ENCODE measurements at regions not wholly inside any gene's neighbourhood (a gene's known extent, or its start where the extent isn't known, plus 50 kb on each side); places are given as distances from the start of the nearest gene placed in this dataset.
A peak's percentile ranks its signal among the peaks of the same experiment; 100 is the strongest.

DNA sequence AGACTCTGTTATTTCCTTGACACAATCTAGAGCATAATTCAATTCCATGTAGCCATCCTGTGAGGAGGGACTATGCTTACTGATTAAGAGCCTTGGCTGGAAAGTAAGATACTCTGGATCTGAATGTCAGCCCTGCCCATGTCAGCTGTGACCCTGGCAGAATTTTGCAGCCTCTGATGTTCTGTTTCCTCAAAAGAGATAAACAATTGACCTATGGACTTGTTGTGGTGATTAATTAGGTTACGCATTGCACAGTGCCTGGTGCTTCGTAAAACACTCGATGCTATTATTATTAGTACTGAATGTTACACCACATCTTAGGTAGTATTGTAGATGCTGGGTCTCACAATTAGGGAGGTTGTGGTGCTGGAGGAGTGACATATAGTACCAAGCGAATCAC is 161.3 kb upstream of the MEIS2 start:
- no peak for DNase-seq

DNA sequence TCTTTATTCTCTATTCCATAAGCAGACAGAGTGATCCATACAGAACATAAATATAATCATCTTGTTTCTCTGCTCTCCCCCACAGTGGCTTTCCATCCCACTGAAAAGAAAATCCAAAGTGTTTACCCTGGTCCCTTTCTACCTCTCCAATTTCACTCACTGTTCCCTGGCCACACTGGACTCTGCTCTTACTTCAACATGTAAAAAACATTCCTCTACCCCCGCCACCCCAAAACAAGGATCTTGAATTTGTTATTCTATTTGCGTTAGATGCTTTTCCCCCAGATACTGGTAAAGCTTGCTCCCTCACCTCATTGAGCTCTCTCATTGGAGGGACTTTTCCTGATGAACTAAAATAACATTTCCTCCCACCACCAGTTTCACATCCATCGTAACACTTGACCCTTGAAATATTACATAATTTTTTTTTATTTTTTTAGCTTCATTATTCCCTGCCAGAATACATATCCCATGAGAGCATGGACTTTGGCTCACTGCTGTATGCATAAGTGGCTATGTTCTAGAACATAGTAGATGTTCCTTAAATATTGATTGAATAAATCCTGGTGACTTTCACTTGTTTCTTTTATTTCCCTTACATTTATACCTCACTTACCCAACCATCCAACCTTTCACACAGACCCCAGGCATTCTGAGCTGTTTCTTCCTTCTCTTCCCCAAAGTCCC is 162.7 kb upstream of the MEIS2 start:
- no peak for DNase-seq

DNA sequence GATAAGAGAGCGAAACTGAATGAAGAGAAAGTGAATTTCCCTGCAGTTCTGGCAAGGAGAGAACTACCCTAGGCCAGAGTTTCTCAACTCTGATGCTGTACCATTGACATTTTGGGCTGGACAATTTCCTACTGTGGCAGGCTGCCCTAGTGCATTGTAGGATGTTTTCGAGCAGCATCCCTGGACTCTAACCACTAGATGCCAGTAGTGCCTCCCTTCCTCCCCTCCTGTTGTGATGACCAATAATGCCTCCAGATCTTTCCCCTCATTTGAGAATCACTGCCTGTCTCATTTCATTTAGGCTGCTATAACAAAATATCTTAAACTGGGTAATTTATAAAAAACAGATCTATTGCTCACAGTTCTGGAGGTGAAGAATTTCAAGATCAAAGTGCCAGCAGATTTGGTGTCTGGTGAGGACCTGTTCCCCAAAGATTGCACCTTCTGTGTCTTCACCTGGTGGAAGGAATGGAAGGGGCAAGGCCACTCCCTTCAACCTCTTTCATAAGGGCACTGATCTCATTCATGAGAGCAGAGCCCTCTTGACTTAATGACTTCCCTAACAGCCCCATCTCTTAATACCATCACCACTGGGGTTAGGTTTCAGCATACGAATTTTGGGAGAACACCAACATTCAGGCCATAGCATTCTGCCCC is 188.9 kb upstream of the MEIS2 start:
- DNase-seq = peak in 1 of 2 experiments; percentile 2

DNA sequence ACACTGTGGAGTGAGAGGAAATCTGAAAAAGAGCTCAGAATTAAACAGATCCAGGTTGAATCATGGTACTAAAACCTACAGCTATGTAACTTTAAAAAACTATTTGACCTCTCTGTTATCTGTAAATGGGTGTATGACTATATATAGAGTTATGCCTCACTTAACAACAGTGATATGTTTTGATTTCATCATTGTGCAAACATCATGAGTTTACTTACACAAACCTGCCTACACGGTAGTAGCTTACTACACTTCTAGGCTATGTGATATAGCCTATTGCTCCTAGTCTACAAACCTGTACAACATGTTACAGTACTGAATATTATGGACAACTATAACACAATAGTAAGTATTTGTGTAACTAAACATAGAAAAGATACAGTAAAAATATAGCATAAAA is 191.6 kb upstream of the MEIS2 start:
- no peak for DNase-seq

DNA sequence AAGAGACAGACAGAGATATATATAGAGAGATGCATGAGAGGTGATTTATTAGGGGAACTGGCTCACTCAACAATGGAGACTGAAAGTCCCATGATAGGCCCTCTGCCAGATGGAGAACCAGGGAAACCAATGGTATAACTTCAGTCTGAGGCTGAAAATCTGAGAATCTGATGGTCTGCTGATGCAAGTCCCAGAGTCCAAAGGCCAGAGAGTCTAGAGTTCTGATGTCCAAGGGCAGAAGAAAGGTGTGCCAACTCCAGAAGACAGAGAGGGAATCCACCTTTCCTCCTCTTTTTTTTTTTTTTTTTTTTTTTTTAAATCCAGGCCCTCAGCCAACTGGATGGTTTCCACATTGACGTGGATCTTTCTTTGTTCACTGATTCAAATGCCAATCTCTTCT is 197.9 kb upstream of the MEIS2 start:
- no peak for DNase-seq

DNA sequence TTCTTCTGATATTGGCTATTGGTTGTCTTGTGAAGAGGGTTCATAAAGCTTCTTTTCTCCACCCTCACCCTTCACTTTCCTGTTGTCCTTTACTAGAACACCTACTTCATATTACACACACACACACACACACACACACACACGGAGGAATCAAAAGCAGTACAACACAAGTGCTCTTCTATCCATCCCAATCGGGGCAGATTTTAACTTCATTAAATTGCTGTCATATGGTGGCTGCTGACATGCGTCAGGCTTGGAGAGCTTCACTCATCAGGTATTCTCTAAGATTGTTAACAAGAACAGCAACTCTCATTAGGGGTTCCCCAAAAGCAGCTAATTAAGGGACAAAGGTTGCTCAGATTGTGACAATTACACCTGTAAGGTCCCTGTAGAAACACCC is 239.1 kb upstream of the MEIS2 start:
- DNase-seq = no peak

DNA sequence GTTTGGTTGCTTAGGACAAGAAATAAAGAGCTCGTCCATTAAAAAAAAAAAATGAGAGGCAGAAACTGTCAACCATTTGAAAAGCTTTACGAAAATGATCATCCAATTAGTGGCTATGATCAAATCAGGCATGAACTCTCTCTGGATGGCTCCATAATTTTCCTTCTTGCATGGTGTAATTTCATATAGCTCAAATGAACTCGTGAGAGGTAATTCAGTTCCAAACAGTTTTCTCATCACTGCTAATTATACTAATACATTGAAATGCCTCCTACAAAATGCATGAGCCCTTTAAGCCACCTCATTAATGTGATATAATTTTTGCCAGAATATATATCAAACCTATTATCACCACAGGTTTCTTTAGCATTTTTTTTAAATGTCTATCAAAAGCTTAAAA is 239.5 kb upstream of the MEIS2 start:
- no peak for DNase-seq

DNA sequence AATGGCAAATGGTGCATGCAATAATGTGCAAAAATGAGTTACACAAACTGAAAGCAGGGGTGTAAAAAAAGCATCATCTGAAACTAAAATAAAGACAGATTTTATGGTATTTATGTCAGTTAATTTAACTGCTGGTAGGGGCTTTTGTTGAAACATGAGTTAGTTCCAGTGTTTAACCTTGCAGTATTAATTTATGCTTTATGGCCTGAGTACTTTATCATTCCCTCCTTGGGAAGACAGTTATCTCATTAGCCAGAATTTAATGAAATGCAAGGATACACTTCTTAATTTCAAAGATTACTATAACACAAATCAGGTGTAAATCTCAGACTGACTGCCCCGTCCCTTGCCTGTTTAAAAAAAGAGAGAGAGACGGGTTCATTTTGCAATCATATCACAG is 240.1 kb upstream of the MEIS2 start:
- DNase-seq = no peak

DNA sequence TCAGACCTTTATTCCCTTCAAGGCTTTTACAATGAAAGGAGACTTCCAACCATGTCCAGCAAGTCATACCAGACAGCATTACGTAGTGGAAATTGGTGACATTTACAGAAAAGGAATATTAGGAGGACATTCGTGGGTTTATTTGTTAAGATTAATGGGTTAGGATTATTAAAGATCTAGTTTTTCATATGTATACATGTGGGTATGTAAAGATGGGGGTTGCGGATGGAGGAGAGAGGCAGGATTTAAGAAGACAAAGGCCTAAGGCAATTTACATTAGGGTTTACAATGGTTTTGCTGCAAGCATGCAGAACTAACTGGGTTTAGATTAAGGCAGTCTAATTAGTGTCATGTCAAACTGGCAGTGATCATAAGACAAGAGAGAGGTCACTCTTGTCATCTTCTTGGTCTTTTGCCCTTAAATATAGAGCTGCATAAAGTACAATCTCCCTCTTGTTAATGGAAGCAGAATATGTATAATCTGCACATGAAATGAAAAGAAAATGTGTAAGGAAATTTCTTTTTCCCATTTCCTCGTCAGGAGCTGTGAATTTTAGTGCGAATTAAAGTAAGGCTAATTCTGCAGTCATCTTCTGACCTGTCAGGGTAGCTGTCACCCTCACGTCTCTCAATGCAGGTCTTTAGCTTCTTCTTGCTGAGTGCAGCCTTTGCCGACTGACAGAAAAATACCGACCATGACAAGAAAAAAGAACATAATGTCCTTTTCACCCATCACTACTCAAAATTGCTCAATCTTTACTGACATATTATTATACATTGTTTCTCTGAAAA is 258.9 kb upstream of the MEIS2 start:
- DNase-seq = no peak

DNA sequence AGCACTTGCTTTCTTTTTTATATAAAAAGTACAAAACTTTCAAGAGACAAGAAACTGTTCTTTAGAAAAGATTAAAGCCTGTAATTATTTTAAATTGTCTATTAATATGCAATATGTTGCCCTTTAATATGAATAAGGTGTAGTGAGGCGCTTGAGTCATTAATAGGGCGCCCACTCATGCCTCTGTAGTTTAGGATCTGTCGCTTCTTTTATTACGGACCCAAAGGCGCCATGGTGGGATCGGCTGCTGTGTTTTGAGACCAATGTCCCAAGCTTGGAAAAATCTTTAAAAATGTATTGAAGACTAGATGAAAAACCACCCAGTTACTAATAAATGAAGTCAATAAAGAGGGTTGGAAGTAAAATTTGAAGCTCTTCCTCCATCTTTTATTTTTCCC is 259.5 kb upstream of the MEIS2 start:
- DNase-seq = no peak

DNA sequence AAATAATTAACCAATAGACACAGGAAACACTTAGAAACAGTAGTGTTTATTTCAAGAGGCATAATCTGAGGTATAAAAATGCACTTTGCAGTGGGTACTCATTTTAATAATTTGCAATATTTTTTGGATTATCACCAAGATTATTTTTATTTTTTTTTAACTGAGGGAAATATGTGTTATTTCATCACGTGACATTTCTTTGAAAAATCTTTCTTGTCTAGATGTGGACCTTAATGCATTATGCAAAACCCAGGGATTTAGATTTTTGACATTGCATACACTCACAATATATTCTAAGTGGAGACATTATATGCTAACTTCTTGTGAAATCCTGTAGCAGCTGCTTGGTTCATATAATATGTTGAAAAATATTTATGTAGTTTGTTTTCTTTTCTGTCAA is 260.4 kb upstream of the MEIS2 start:
- no peak for DNase-seq

DNA sequence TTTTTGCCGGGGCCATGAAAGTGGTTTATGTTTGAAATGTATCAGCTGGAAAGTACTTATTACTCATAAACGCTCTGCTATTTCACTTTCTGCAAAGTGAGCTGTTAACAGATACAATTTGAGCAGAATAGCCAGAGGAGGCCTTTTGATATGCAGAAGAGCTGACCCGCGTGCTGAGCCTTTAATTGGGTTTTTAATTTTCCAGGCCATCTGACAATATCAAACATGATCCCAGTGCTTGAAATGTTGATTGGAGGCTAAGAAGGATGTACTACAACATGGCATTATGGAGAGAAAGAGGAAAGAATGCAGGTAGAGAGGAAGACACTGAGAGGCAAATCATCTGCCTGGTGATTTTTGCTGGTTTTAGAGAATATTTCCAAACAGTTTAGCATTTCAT is 261.3 kb upstream of the MEIS2 start:
- no peak for DNase-seq

DNA sequence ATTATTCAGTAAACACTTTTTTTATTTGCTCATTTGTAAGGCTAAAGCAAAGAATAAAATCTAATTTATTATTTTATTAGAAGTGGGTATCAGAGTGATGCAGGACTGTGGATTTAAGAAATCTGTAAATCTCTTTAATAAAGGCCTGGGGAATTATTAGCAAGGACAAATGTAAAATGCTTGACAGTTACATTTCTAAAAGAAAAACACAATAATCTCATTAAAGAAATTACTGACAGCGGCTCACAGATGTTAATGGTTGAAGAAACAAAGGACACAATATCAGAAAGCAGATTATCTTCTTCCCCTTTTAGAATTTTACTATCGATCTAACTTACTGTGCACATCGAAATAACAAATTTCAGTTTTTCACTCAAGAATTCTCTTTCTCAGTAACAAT is 262.1 kb upstream of the MEIS2 start:
- no peak for DNase-seq

DNA sequence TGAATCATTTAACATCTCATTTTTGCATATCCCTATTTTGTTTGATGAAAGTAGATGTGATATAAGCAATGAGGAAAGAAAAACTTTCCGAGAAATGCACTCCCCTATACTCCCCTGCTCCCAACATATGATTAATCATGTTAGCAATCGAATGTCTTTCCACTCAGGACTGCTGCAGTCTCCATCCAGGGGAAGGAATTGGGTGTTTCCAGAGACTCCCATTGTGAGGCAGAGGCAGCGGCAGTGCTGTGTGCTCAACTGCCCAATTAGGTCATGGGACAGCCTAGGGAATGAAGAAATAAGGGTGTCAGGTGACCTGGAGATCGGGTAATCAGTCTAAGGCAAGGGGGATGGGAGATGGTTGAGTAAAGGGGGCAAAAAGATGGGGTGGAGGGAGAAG is 268.6 kb upstream of the MEIS2 start:
- DNase-seq = no peak

DNA sequence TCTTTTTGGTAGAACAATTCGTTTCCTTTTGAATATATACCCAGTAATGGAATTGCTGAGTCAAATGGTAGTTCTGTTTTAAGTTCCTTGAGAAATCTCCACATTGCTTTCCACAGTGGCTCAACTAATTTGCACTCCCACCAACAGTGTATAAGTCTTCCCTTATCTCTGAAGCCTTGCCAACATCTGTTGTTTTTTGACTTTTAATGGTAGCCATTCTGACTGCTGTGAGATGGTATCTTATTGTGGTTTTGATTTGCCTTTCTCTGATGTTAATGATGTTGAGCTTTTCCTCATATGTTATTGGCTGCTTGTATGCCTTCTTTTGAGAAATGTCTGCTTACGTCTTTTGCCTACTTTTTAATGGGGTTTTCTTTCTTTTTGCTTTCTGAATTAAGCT is 270.6 kb upstream of the MEIS2 start:
- DNase-seq = no peak

DNA sequence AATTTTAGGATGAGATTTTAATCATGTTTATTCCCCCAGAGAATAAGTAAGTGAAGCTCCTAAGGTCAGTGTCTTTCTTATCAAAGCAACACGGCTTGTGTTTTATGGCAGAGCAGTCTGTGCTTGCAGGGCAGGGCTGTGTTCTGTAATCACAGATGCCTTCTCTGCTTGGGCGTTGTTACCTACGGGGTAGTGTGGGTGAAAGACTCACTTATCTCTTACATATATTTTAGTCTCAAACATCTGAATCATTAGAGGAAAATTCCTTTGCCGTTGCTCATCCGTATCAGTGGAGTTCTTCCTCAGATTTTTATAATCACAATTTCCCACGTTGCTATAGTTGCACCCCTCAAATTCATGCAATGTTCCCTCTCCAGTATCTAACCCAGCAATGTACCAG is 271.7 kb upstream of the MEIS2 start:
- DNase-seq = no peak

DNA sequence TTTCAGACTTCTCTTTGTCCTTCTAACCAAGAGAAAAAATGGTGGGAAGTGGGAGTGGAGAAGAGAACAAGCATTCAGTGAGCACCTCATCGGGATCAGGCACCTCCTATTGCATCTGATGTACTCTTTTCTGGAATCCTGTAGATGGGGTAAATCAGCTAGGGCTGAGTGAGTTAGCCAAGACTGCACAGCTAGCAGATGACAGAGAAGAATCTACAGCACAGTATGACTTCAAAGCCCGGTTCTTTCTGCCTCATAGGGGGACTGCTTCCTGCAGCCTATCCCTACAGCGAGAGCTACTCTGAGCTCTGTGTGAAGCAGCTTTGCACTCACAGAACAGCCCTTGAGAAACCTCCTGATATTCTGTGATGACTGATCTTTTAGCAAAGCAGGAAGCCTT is 275.2 kb upstream of the MEIS2 start:
- DNase-seq = no peak

DNA sequence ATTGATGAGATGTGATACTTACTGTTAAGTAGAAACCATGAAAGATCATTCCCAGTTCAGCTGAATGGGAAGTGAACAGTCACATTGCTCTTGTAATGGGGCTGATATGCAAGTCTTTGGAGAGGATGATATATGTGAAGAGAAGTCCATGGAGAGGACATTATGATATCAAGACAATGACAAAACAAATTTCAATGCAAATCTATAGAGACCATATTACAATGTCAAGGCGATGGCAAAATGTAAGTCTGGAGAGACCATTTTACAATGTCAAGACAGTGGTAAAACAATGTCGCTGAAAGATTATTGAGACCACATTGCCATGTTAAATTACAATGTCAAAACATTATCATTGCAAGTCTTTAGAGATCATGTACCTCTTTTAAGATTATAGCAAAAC is 277.1 kb upstream of the MEIS2 start:
- no peak for DNase-seq

DNA sequence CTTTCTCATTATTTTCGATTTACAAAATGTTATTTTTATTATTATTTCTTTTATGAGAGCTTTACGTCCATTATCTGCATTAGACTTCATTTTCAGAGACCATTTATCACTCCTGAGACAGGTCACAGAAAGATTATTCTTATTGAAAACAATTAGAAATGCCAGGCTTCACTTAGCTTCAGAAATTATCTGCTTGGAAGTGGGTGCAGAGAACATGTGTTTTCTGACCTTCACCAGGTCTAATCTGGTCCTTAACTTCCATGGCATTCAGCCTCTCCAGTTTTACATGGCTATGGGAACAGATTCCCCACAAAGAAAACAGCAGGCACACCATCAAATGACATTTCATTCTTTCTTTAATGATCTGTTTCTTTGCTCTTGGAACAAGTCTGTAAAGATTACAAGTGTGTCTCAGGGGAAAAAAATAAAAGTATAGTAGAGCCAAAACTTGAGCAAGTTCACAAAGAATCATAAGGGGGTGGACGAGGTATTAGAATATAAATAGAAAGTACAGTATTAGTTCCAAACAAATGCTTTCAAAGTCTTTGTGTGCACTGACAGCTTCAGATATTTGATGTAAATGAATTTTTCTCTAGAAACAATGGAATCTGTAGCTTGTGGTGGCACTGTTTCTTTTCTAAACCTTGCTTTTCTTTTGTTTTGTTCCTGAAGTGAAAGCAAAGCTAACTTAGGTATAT is 294.2 kb upstream of the MEIS2 start:
- no peak for DNase-seq

DNA sequence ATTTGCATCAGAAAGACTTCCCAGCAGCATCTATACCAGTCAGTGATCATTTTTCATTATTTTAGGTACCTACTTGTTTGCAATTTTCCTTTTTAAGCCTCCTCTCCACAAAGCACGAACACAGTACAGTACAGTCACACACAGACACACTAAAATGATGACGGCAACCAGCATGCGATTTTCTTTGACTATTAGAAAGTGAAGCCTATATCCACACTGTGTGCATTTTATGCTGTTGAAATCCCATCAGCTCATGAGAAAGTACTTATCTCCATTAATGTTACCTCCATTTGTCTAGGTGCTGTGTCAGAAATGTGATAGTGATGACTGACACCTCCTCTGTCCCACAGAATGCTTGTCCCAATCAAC is 294.7 kb upstream of the MEIS2 start:
- DNase-seq = no peak

DNA sequence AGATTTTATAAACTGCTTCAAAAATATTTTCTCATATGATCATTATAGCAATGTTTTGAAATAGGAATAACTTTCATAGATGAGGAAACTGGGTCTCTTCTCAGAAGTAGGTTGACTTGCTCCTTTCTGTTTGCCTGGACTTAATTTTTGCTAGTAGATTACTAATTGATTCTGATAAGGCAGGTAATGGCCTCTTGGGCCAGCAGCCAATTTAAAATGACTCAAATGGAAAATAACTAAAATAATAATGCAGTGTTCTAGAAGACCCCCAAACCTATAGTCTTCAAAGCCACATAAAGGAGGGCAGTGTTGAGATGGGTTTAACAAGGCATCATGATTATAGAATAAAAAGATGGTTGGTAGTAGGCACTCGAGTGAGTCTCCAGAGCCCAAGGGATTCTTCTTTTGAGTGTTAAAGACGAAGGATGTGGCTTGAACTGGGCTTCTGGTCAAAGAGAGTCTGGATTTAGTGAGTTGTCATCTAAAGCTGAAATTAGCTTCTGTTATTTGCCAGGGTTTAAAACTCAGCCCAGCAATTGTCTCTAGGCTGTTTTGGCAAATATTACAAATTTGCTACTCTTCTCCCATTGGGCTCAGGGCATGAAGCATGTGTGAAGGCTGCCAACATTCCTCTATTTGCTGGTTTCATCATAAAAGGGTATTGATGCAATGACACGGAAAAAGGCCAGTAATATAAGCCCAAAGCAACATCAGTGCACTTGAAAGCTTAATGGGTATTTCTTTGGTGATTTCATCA is 297.1 kb upstream of the MEIS2 start:
- DNase-seq = no peak

DNA sequence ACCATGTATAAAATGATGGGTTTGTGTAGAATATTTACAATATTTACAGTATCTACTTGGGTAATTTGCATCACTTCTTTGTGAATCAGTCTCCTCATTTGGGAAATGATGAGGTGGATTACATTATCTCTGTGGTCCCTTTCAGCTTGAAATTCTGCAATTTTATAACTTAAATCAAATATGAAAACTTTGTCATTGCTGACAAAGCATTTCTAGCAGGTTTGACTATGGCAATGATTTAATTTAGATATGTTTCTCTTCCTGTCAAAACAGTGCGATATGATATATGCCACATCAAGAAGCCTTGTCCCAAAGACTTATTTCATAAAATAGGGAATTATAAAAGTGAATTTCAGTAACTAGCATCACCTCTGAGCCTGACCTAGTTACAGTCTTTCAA is 315.8 kb upstream of the MEIS2 start:
- DNase-seq = no peak

DNA sequence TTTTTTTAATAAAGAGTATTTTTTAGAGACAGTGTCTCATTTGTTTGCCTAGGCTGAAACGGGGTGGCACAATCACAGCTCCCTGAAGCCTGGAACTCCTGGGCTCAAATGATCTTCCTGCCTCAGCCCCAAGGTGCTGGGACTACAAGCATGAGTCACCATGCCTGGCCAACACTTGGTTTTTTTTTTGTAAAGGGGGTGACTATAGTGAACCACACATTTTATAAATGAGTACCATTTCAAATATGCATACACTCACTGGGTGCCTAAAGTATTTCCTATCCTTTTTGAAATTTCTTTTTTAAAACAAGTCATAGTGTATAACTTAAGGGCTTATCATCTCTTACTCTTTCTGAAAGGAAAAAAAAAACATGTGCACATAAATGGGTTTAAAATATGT is 325.2 kb upstream of the MEIS2 start:
- DNase-seq = no peak

Data from SW 1271 (cell line).